Muscle layer of colon (tissue), 2 donors: ENCODE measurements at regions not wholly inside any gene's neighbourhood (a gene's known extent, or its start where the extent isn't known, plus 50 kb on each side); places are given as distances from the start of the nearest gene placed in this dataset.

Experiments used
- H3K27ac ChIP-seq: one replicate; pipeline ENCODE4 v1.7.0; 2013; ENCODE audit warnings: low read depth, mild to moderate bottlenecking, low read length, moderate library complexity
- H3K27me3 ChIP-seq, 2 donors: one replicate each; pipeline ENCODE4 v1.7.0; 2013; ENCODE audit warnings: low read length in 2 of 2, mild to moderate bottlenecking in 2 of 2; ENCODE audit not compliant: insufficient read depth in 2 of 2, control insufficient read depth in 1 of 2
- H3K36me3 ChIP-seq: one replicate; pipeline ENCODE4 v1.7.0; 2013; ENCODE audit warnings: mild to moderate bottlenecking, low read length; ENCODE audit not compliant: insufficient read depth
- H3K4me1 ChIP-seq: one replicate; pipeline ENCODE4 v1.7.0; 2013; ENCODE audit warnings: mild to moderate bottlenecking, low read length; ENCODE audit not compliant: insufficient read depth
- H3K4me3 ChIP-seq, 2 donors: one replicate each; pipeline ENCODE4 v1.7.0; 2013; ENCODE audit warnings: low read length in 2 of 2, low read depth in 1 of 2, mild to moderate bottlenecking in 1 of 2, moderate library complexity in 1 of 2
- H3K9ac ChIP-seq: one replicate; pipeline ENCODE4 v1.7.0; 2013; ENCODE audit warnings: low read length
- H3K9me3 ChIP-seq: one replicate; pipeline ENCODE4 v1.7.0; 2013; ENCODE audit warnings: mild to moderate bottlenecking, low read length
- donor health status: abdominal sarcoma.
- donor health status: Adenocarcinoma of cecum.

- Histone ChIP-seq H3K9ac (no peak overlapping the region), H3K4me3 (no peak overlapping the region), H3K36me3 (no peaks in the 10 kb centered on the region), H3K27ac (no peak overlapping the region), H3K9me3 (no peaks in the 10 kb centered on the region), H3K4me1 (no peaks in the 10 kb centered on the region), H3K27me3 (no peaks in the 10 kb centered on the region)
Measured at GRCh38 chr5:118548761-118549720, 439.3 kb downstream of the DTWD2 start.

- H3K9me3 ChIP-seq = no peaks in the 10 kb centered on the region
- H3K9ac ChIP-seq = no peak overlapping the region
- H3K36me3 ChIP-seq = no peaks in the 10 kb centered on the region
Measured at GRCh38 chr5:118545470-118545869, 442.9 kb downstream of the DTWD2 start.

GRCh38 chr5:118544887-118545449, 443.4 kb downstream of the DTWD2 start:
- H3K4me1 ChIP-seq = no peaks in the 10 kb centered on the region
- H3K27me3 ChIP-seq = no peaks in the 10 kb centered on the region
- no peak overlapping the region for H3K27ac ChIP-seq
- H3K4me3 ChIP-seq = no peak overlapping the region
- no peaks in the 10 kb centered on the region for H3K36me3 ChIP-seq
- H3K9ac ChIP-seq = no peak overlapping the region
- H3K9me3 ChIP-seq = no peaks in the 10 kb centered on the region

More at GRCh38 chr5:118545470-118545869, 442.9 kb downstream of the DTWD2 start:
- Histone ChIP-seq H3K27me3 (no peaks in the 10 kb centered on the region), H3K27ac (no peak overlapping the region), H3K4me3 (no peak overlapping the region), H3K4me1 (no peaks in the 10 kb centered on the region)

- Histone ChIP-seq H3K9me3 (no peaks in the 10 kb centered on the region), H3K4me1 (no peaks in the 10 kb centered on the region), H3K36me3 (no peaks in the 10 kb centered on the region), H3K9ac (no peak overlapping the region), H3K27me3 (no peaks in the 10 kb centered on the region), H3K27ac (no peak overlapping the region), H3K4me3 (no peak overlapping the region)
Measured at GRCh38 chr5:118533923-118534322, 454.4 kb downstream of the DTWD2 start.

GRCh38 chr5:118533156-118533555, 455.2 kb downstream of the DTWD2 start:
- Histone ChIP-seq H3K4me1 (no peaks in the 10 kb centered on the region), H3K9ac (no peak overlapping the region), H3K9me3 (no peaks in the 10 kb centered on the region), H3K4me3 (no peak overlapping the region), H3K27ac (no peak overlapping the region), H3K27me3 (no peaks in the 10 kb centered on the region), H3K36me3 (no peaks in the 10 kb centered on the region)

GRCh38 chr5:118531276-118531675, 457.1 kb downstream of the DTWD2 start:
- H3K27me3 ChIP-seq = no peaks in the 10 kb centered on the region
- H3K36me3 ChIP-seq = no peaks in the 10 kb centered on the region
- H3K4me1 ChIP-seq = no peaks in the 10 kb centered on the region
- H3K4me3 ChIP-seq = no peak overlapping the region
- no peak overlapping the region for H3K27ac ChIP-seq
- H3K9me3 ChIP-seq = no peaks in the 10 kb centered on the region
- no peak overlapping the region for H3K9ac ChIP-seq

- Histone ChIP-seq H3K9ac (no peak overlapping the region), H3K9me3 (no peaks in the 10 kb centered on the region), H3K4me1 (no peaks in the 10 kb centered on the region), H3K27ac (no peak overlapping the region), H3K27me3 (no peaks in the 10 kb centered on the region), H3K4me3 (no peak overlapping the region), H3K36me3 (no peaks in the 10 kb centered on the region)
Measured at GRCh38 chr5:118529361-118530144, 458.8 kb downstream of the DTWD2 start.

- no peaks in the 10 kb centered on the region for H3K9me3 ChIP-seq
- no peak overlapping the region for H3K27ac ChIP-seq
- H3K36me3 ChIP-seq = no peaks in the 10 kb centered on the region
- H3K4me3 ChIP-seq = no peak overlapping the region
- H3K4me1 ChIP-seq = no peaks in the 10 kb centered on the region
- H3K9ac ChIP-seq = no peak overlapping the region
- H3K27me3 ChIP-seq = no peaks in the 10 kb centered on the region
Measured at GRCh38 chr5:118522626-118523025, 465.7 kb downstream of the DTWD2 start.

GRCh38 chr5:118520771-118521415, 467.5 kb downstream of the DTWD2 start:
- H3K9ac ChIP-seq = no peak overlapping the region
- H3K27ac ChIP-seq = no peak overlapping the region
- H3K4me3 ChIP-seq = no peak overlapping the region
- no peaks in the 10 kb centered on the region for H3K9me3 ChIP-seq
- H3K36me3 ChIP-seq = no peaks in the 10 kb centered on the region
- H3K4me1 ChIP-seq = no peaks in the 10 kb centered on the region
- H3K27me3 ChIP-seq = no peaks in the 10 kb centered on the region

GRCh38 chr5:118519466-118519865, 468.9 kb downstream of the DTWD2 start:
- no peaks in the 10 kb centered on the region for H3K27me3 ChIP-seq

GRCh38 chr5:118518720-118519119, 469.6 kb downstream of the DTWD2 start:
- H3K4me3 ChIP-seq = no peak overlapping the region

More at GRCh38 chr5:118519466-118519865, 468.9 kb downstream of the DTWD2 start:
- no peak overlapping the region for H3K9ac ChIP-seq
- H3K27ac ChIP-seq = no peak overlapping the region
- H3K4me1 ChIP-seq = no peaks in the 10 kb centered on the region
- no peaks in the 10 kb centered on the region for H3K9me3 ChIP-seq
- no peaks in the 10 kb centered on the region for H3K36me3 ChIP-seq
- no peak overlapping the region for H3K4me3 ChIP-seq

More at GRCh38 chr5:118518720-118519119, 469.6 kb downstream of the DTWD2 start:
- Histone ChIP-seq H3K9me3 (no peaks in the 10 kb centered on the region), H3K27me3 (no peaks in the 10 kb centered on the region), H3K27ac (no peak overlapping the region), H3K9ac (no peak overlapping the region), H3K4me1 (no peaks in the 10 kb centered on the region), H3K36me3 (no peaks in the 10 kb centered on the region)
